ENCODE measurements at regions not wholly inside any gene's neighbourhood (a gene's known extent, or its start where the extent isn't known, plus 50 kb on each side); places are given as distances from the start of the nearest gene placed in this dataset.

GRCh38 chr5:159797261-159797970 is 118.9 kb upstream of the ADRA1B start:
- no peaks in the 10 kb centered on the region for H3K9me3 ChIP-seq
- no peak overlapping the region for H3K27ac ChIP-seq
- no peak overlapping the region for H3K4me3 ChIP-seq
- no peaks in the 10 kb centered on the region for H3K27me3 ChIP-seq
- 69% methylated on average over 2 of the region's 4 CpGs for WGBS, 2 donors (ENCODE audit: low coverage in 1 of 2)
- H3K4me1 ChIP-seq = no peaks in the 10 kb centered on the region
- TF ChIP-seq EP300 (IDR thresholded peaks at IDR 0.05) = no peak
- no peak for TF ChIP-seq POLR2A (IDR thresholded peaks at IDR 0.05)
- TF ChIP-seq POLR2AphosphoS5 (IDR thresholded peaks at IDR 0.05) = no peak
- TF ChIP-seq CTCF (IDR thresholded peaks at IDR 0.05) = no peak
- no peak for ATAC-seq
- no peaks in the 10 kb centered on the region for H3K36me3 ChIP-seq

GRCh38 chr5:159799701-159800100 is 116.6 kb upstream of the ADRA1B start:
- Histone ChIP-seq H3K36me3 (no peaks in the 10 kb centered on the region), H3K4me3 (no peak overlapping the region), H3K27ac (no peak overlapping the region), H3K27me3 (no peaks in the 10 kb centered on the region), H3K4me1 (no peaks in the 10 kb centered on the region), H3K9me3 (no peaks in the 10 kb centered on the region)
- no peak for TF ChIP-seq CTCF (IDR thresholded peaks at IDR 0.05)
- TF ChIP-seq POLR2A (IDR thresholded peaks at IDR 0.05) = no peak
- no peak for TF ChIP-seq POLR2AphosphoS5 (IDR thresholded peaks at IDR 0.05)
- no peak for TF ChIP-seq EP300 (IDR thresholded peaks at IDR 0.05)
- WGBS, 2 donors (ENCODE audit: low coverage in 1 of 2) = 74 to 79% methylated on average over 3 to 8 of the region's 8 CpGs
- ATAC-seq = no peak

GRCh38 chr5:159800131-159800840 is 116.0 kb upstream of the ADRA1B start:
- Histone ChIP-seq H3K9me3 (no peaks in the 10 kb centered on the region), H3K27me3 (no peaks in the 10 kb centered on the region), H3K4me1 (no peaks in the 10 kb centered on the region), H3K4me3 (no peak overlapping the region), H3K27ac (no peak overlapping the region), H3K36me3 (no peaks in the 10 kb centered on the region)
- 87 to 94% methylated on average over 8 of the region's 8 CpGs for WGBS, 2 donors (ENCODE audit: low coverage in 1 of 2)
- ATAC-seq = no peak
- TF ChIP-seq EP300 (IDR thresholded peaks at IDR 0.05) = no peak
- TF ChIP-seq POLR2AphosphoS5 (IDR thresholded peaks at IDR 0.05) = no peak

GRCh38 chr5:159801303-159801702 is 115.0 kb upstream of the ADRA1B start:
- WGBS, 2 donors (ENCODE audit: low coverage in 1 of 2) = 78 to 81% methylated on average over 8 of the region's 8 CpGs
- no peak for ATAC-seq
- no peaks in the 10 kb centered on the region for H3K4me1 ChIP-seq
- TF ChIP-seq POLR2AphosphoS5 (IDR thresholded peaks at IDR 0.05) (no peak), CTCF (IDR thresholded peaks at IDR 0.05) (no peak)
- no peak overlapping the region for H3K27ac ChIP-seq
- no peaks in the 10 kb centered on the region for H3K9me3 ChIP-seq
- no peaks in the 10 kb centered on the region for H3K36me3 ChIP-seq
- H3K4me3 ChIP-seq = no peak overlapping the region
- no peaks in the 10 kb centered on the region for H3K27me3 ChIP-seq

GRCh38 chr5:159802661-159803060 is 113.6 kb upstream of the ADRA1B start:
- 42 to 50% methylated on average over 1 of the region's 1 CpG for WGBS, 2 donors (ENCODE audit: low coverage in 1 of 2)
- Histone ChIP-seq H3K36me3 (no peaks in the 10 kb centered on the region), H3K4me1 (no peaks in the 10 kb centered on the region), H3K27ac (no peak overlapping the region), H3K27me3 (no peaks in the 10 kb centered on the region), H3K9me3 (no peaks in the 10 kb centered on the region), H3K4me3 (no peak overlapping the region)
- TF ChIP-seq EP300 (IDR thresholded peaks at IDR 0.05) (no peak), CTCF (IDR thresholded peaks at IDR 0.05) (no peak), POLR2AphosphoS5 (IDR thresholded peaks at IDR 0.05) (no peak), POLR2A (IDR thresholded peaks at IDR 0.05) (no peak)
- ATAC-seq = no peak

Measured in gastroesophageal sphincter (tissue), 4 donors.